Right ventricle myocardium inferior (tissue), 1 donor: ENCODE measurements at regions not wholly inside any gene's neighbourhood (a gene's known extent, or its start where the extent isn't known, plus 50 kb on each side); places are given as distances from the start of the nearest gene placed in this dataset.
"Not testable (repeated sequence)": the region's sequence is repeated elsewhere in the genome, so short reads cannot be mapped to it uniquely, and the experiment has no call there.

Experiments used
- ATAC-seq: fragments of 200-7000 bp; cut with Tn5 transposase; one replicate; pipeline ENCODE4 v1.9.1; 2020; ENCODE audit warnings: mild to moderate bottlenecking, moderate library complexity
- DNase-seq: peaks from one replicate; pipeline ENCODE4 v3.0.0; 2021; ENCODE audit errors: missing footprints
- intact Hi-C: fragments of 100-400 bp; cut with DNase I; formaldehyde crosslinking; loops from one replicate; pipeline ENCODE4 v1.11.0; 2022
- donor health status: DM: no; HTN: yes; CAD: no; lungs with severe emphysema.

DNA sequence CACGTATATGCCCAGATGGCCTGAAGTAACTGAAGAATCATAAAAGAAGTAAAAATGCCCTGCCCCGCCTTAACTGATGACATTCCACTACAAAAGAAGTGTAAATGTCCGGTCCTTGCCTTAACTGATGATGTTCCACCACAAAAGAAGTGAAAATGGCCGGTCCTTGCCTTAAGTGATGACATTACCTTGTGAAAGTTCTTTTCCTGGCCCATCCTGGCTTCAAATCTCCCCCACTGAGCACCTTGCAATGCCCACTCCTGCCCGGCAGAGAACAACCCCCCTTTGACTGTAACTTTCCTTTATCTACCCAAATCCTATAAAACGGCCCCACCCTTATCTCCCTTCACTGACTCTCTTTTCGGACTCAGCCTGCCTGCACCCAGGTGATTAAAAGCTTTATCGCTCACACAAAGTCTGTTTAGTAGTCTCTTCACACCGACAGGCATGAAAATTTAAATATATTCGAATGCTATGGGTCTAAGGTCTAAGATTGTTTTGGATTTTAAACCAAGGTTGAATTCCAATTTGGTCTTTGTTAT lies 329.3 kb upstream of the POT1 start:
- ATAC-seq, intact Hi-C loops, DNase-seq: not testable (repeated sequence)

DNA sequence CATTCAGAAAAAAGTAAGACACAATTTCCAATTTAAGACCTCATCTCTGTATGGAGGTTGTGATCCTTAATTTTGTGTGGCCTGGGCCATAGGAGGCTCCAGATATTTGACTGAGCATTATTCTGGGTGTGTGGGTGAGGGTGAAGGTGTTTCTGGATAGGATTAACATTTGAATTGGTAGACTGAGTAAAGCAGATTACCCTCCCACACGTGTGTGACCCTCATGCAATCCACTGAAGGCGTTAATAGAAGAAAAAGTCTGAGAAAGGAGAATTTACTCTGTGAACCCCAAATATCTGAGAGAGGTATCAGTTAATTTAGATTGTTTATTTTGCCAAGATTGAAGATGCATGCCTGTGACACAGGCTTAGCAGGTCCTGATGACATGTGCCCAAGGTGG lies 328.0 kb upstream of the POT1 start:
- no peak for DNase-seq
- no peak for ATAC-seq
- intact Hi-C loops, result no loop called here

DNA sequence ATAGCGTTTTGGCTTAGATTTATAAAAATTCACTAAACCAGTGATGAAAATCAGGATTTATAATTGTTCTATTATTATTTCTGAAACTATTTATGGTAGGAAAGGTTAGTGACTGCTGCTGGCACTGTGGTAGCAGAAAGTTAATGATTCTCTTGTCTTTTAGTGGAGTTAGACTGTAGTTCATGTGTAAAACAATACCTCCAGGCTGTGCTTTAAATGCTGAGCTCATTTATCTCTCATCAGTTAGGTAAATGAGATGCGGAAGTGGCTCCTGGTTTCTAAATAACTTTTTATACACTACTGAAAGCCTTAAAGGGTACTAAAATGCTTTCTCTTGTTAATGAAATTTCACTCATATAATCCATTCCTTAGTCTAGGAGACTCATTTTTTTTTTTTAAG lies 326.8 kb upstream of the POT1 start:
- intact Hi-C loops, result no loop called here
- DNase-seq (no peak), ATAC-seq (no peak)

DNA sequence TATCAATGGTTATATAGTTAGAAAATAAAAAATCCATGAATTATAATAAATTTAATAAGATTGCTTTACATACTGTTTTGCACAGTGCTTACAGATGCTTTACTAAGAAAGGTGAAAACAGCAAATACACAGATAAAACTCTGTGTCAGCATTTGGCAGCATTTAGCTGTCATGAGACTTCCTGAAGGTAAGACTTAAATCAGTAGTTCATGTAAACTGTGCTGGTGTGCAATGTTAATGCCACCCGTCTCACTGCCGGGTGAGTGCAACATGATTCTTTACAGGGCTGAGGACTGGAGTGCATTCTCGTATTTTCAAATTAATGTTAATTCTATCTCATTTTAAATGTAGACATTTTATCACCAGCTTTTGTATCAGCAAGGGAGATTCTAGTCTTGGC lies 326.2 kb upstream of the POT1 start:
- ATAC-seq (no peak), DNase-seq (no peak)
- intact Hi-C loops, result no loop called here

DNA sequence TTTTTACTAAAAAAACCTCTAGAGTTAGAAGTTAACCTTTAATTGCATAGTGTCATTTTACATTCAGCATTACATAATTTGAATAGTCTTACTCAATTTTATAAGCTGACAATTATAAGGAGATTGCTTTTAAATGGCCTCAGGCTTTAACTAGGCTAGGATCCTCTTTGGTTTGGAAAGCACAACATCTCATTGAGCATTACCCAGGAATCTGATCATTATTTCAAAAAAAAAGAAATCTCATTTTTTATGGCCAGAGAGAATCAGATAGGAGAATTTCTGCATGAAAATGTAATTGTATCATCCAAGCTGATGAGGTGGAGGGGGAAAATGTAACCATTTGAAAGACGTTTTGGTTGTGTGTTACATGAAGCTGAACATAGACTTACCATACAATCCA lies 324.9 kb upstream of the POT1 start:
- no peak for ATAC-seq
- DNase-seq, result no peak
- intact Hi-C loops, result no loop called here

DNA sequence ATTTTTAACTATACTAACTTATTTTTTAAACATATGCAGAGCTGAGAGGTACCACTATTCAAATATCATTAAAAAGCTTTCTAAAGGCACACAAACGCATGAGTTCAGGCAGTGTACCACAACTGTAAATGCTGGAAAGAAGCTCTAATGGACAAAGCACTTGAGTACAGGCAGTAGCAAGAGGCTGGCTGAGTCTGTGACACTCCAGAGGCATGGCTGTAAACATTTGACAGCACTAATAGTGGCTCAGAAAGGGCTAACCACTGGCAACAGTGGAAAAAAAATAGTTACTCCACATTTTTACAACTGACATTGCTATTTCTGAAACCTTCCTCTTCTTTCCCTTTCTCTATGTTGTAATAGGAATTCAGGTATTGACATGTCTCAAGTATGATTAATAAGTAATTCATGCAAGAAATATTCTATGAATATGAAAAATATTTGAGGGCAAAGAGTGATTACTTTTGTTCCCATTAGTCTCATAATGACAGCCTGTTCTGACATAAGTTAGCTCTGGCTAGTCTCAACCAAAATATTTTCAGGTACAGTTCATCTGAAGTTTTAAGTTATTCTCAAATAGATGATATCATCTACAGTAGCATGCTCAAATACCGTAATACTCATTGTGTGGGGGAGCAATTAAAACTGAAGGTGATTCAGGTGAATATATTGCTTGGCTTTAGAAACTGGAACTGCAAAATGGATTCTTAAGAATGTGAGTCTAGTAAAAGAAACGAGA lies 324.0 kb upstream of the POT1 start:
- no peak for DNase-seq
- ATAC-seq, result no peak
- intact Hi-C loops, result no loop called here

DNA sequence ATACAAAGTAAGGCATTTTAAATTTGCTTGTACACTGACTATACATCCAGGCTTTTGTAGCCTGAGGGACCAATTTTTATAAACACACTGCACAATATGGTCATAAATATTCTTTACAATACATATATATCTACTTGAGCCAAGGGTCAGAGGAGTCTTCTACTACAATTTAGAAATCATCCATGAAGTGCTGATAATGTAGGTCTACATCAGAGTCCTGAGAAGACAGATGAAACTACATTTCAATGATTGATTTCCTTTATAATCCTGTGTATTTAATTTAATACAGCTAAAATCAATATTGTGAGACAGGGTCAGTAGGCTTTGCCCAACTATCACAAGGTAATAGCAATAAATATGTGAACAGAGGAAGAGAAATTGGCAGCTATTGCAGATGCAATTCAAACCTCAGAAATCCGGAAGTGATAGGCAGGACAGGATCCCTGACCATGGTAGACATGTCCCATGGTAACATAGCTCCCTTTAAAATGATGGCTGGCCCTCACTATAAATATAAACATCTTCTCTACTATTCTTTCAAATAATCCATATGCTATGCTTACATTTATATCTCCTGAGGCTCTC lies 318.0 kb upstream of the POT1 start:
- intact Hi-C loops, result no loop called here
- ATAC-seq, result no peak
- no peak for DNase-seq

DNA sequence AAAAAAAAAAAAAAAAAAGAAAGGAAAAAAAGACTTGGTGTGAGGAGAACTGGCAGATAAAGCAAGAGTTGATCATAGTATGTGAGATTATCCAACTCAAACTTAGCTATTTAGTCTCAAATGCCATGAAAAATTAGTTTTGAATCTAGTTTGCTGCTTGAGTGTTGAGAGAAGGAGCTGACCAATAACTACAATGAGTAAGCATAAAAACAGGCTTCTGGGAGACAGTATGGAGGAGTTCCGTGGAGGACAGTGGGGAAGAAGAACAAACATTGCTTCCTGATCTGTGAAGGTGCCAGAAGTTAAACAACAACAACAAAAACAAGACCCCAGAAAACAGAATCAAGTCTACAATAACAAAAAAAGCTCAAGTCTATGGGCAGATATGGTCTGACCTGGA lies 317.1 kb upstream of the POT1 start:
- intact Hi-C loops, result no loop called here
- DNase-seq (no peak), ATAC-seq (no peak)

DNA sequence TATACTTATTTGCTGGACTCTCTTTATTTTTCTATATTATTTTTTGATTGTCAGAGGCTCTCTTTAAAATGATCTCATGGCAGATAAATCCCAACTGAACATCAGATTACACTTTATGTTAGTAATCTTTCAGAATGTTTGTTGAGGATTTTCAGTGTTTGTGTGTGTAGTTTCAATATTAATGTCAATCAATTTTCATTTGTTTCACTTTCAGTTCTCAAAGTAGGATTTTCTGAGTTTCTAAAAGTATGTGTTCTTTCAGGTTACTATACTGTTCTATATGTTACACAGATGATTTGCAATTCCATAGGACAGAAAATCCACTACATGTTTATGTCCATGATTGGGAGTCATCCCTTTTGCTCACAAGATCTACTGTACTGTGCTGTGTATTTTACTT lies 311.9 kb upstream of the POT1 start:
- intact Hi-C loops, result no loop called here
- ATAC-seq (no peak), DNase-seq (no peak)

DNA sequence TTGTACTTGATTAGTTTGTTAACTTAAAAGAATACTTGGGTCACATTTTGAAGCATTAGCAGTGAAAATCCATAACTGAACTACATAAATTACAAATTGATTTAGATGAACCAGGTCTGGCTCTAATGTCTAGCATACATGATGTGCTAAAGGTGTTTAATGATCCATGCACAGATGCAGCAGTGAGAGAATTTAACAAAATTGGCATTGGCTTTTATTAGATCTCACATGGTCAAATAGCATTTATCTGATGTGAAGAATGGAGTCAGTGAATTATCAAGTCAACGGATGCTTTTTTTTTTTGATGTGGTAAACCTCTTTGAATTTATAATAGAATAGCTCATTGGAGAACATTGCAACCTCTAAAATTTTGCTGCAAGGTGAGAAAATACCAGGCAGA lies 293.0 kb upstream of the POT1 start:
- no peak for DNase-seq
- intact Hi-C loops, result no loop called here
- ATAC-seq, result no peak

DNA sequence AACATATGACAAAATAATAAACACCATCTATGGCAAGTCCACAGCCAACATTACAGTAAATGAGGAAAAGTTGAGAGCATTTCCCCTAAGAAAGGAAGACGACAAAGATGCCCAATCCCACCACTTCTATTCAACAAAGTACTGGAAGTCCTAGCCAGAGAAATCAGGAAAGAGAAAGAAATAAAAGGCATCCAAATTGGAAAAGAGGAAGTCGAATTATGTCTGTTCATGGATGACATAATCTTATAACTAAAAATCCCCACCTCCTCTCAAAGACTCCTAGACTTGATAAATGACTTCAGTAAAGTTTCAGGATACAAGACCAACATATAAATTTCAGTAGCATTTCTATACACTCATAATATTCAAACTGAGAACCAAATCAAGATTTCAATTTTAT lies 288.5 kb upstream of the POT1 start:
- intact Hi-C loops, result no loop called here
- ATAC-seq, result no peak
- DNase-seq, result no peak

DNA sequence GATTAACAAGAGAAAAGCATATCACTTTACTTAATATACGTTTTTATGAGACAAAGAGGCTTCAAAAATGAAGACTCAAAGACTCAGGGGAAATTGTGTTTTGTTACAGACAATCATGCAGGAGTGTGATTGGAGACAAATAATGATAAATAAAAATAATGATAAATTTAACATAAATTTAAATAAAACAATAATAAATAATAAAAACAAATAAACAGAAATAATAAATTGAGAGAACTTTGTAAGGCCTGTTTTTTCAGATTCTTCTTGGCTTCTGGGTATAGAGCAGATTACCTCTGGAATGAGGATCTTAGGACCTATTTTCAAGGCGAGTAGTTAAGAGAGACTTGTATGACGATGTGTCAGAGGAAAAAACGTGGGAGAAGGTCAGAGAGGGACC lies 271.4 kb upstream of the POT1 start:
- intact Hi-C loops, result no loop called here
- no peak for DNase-seq
- no peak for ATAC-seq

DNA sequence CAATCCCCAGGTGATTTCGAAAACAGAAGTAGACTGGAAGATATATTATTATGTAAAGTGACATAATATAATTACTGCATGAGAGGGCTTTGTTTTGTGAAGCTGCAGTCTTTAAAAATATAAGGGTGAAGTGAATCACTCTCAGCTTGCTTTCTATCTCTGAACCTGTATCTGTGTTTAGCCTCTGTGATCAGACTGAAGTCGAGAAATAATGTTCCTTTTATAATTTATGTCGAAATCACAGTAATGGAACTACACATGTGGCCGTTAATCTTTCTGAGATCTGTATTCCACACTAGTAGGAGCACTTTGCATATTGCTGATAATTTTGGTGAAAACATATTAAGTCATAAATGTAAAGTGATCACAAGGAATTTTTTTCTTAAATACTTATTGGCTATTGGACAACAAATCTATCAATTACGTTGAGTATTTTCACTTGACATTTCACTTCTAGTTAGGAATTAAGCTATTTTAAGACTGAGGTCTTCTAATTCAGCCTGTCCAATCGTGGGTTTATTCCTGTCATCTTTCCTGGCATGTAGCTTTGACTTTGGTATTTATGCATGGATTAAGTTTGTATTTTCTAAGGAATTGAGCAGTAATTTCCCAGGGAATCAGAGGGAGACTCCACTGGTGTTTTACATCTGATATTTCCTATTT lies 268.2 kb upstream of the POT1 start:
- ATAC-seq (no peak), DNase-seq (no peak)
- intact Hi-C loops, result no loop called here

DNA sequence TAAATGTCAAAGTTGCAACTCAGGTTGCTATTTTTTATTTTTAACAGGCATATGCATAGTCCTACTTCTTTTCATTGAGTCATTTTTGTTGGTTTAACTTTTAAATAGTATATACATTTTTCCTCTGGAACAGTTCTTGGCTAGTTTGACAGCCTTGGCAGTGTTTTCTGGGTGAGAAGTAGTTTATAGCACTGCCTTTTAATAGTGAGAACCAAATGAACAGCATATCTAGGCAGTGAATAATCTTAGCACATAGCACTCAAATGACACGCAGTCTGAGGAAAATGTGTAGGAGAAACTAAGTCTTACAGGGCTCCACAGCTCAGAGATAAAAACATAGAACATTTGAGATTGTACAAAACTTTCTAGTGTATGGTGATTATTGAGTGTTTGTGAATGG lies 265.5 kb upstream of the POT1 start:
- ATAC-seq (no peak), DNase-seq (no peak)
- intact Hi-C loops, result no loop called here

DNA sequence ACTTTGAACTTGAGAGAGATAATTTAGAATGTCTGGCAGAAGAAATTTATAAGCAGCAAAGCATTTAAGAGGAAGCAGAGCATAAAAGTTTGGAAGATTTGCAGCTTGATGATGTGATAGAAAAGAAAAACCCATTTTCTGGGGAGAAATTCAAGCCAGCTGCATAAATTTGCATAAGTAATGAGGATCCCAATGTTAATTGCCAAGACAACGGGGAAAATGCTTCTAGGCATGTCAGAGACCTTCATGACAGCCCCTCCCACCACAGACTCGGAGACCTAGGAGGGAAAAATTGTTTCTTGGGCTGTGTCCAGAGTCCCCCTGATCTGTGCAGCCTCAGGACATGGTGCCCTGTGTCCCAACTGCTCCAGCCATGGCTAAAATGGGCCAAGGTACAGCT lies 263.6 kb upstream of the POT1 start:
- DNase-seq, result no peak
- intact Hi-C loops, result no loop called here

DNA sequence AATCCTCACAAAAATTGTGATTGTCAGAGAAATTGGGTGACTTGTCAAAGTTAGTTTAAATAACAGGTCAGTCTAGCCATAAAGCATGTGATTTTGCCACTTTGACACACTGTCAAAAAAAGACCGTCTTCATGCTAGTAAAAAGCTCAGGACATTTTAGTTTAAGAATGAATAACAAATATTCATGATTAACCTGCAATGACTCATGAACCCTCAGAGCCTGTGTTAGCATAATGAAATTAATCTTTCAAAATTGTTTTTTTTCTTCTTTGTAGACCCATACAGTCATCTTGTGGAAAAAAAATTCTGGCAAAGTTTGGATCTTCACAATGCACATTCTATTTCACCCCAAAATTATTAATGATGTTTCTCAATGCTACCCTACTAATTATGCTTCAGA lies 255.2 kb upstream of the POT1 start:
- no peak for ATAC-seq
- no peak for DNase-seq

More for the DNA sequence above, 263.6 kb upstream of the POT1 start:
- ATAC-seq, result no peak

DNA sequence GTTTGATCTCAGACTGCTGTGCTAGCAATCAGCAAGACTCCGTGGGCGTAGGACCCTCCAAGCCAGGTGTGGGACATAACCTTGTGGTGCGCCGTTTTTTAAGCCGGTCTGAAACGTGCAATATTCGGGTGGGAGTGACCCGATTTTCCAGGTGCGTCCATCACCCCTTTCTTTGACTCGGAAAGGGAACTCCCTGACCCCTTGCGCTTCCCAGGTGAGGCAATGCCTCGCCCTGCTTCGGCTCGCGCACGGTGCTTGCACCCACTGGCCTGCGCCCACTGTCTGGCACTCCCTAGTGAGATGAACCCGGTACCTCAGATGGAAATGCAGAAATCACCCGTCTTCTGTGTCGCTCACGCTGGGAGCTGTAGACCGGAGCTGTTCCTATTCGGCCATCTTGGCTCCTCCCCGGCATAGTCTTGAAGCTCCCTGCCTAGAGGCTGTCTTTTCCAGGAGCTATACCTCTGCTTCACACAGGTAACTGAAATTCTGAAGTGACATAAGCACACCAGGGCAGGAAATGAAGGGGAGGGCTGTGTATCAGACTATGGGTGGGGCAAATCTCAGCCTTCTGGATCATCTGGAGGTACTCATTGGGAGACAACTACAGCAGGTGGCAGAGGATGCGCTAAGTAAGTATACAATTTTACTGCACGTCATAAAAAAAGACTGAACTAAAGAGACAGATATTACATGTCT lies 252.1 kb upstream of the POT1 start:
- intact Hi-C loops, ATAC-seq, DNase-seq: not testable (repeated sequence)

More for the DNA sequence above, 255.2 kb upstream of the POT1 start:
- intact Hi-C loops, result no loop called here

DNA sequence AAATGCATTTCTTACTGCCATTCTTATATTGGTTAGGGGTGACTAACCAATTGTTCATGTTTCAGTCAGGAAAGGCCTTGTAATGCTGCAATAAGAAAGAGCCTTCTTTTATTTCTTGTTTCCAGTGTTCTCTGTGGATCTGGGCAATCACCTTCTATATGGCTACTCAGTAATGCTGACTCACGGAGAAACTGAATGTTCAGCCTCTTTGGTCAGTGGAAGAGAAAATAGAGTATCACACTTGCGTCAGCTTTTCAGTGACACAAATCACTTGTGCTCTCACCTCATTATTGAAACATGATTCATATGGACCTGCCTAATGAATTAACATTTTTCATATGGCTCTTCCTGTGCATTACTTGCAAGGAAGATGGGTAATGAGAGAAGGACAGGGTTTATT lies 243.9 kb upstream of the POT1 start:
- ATAC-seq (no peak), DNase-seq (no peak)
- intact Hi-C loops, result no loop called here

DNA sequence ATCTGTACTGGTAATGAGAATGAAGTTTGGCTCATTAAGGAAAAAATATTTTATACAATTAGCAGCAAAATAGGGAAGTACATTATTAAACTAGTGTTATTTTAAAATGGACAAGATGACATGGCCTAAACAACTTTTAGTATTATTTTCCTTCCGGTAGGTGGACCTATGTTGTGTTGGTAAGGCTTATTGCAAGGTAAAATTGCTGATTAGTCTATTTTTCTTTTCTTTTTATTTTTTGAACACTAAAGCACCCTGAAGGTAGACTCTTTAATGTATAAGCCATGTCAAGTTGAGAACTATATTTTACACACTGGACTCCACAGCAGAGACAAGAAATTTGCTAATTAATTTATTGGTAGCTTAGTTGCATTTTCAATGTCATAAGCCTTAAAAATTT lies 239.5 kb upstream of the POT1 start:
- DNase-seq (no peak), ATAC-seq (no peak)
- intact Hi-C loops, result no loop called here

DNA sequence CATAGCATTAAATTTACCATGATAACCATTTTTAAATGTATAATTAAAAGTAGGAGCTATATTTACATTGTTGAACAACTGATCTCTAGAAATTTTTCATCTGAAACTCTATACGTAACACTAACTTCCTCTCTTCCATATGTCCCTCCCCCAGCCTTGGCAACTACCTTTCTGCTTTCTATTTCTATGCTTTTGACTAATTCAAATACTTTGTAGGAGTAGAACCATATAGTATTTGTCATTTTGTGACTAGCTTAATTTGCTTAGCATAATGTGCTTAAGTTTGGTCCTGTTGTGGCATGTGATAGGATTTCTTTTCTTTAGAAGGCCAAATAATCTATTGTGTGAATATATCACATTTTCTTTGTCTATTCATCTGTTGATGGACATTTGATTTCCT lies 225.3 kb upstream of the POT1 start:
- intact Hi-C loops, result no loop called here
- ATAC-seq (no peak), DNase-seq (no peak)
